T1000 (cell line): ENCODE measurements at regions not wholly inside any gene's neighbourhood (a gene's known extent, or its start where the extent isn't known, plus 50 kb on each side); places are given as distances from the start of the nearest gene placed in this dataset.
"Not testable (repeated sequence)": the region's sequence is repeated elsewhere in the genome, so short reads cannot be mapped to it uniquely, and the experiment has no call there.

ENCODE experiments used
- DNase-seq: peaks from one replicate; lab custom pipeline; 2025; ENCODE audit warnings: mixed read lengths; lab: John Stamatoyannopoulos, UW

GRCh38 chr1:80202118-80202517 lies 1195.6 kb upstream of the ADGRL4 start:
- DNase-seq: no peak

DNA sequence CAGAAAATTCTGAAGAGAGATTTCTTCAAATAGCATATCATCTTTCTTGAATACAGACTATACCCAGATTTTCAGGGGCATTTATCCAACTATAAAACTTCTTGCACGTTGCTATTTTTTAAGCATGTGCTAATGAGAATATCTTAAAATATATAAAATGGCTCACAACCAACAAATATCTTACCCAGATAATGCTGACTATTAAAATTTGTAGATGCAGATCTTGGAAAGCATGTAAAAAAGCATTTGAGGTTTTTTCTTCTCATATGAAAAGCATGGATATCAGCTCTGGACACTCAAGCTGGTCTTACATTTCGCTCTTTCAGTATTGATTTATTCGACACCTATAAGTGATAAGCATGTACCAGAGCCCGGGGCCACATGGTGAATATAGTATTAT lies 1187.7 kb upstream of the ADGRL4 start:
- no peak for DNase-seq

GRCh38 chr1:80181418-80181817 lies 1174.9 kb upstream of the ADGRL4 start:
- DNase-seq: no peak

DNA sequence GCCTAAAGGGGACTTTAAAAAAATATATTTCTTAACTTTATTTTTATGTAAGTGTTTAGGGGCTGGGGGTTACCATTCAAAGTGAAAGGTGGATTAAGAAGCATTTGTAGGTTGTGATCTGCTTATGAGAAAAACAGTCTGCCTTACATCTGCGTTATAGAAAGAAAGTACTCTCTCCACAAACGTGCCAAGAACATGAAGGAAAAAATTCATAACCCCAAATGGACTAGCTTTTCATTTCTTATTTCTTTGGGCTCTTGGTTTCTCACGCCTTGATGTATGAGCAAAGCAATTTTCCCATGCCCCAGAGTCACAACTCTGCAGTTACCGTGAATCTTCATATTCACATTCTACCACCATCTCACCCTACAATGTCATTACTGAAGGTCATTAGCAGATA lies 1165.1 kb upstream of the ADGRL4 start:
- no peak for DNase-seq

GRCh38 chr1:80170811-80171485 lies 1164.4 kb upstream of the ADGRL4 start:
- no peak for DNase-seq

- no peak for DNase-seq
Measured at GRCh38 chr1:80164150-80164549, 1157.6 kb upstream of the ADGRL4 start.

- DNase-seq: no peak
Measured at GRCh38 chr1:80163686-80164085, 1157.2 kb upstream of the ADGRL4 start.

DNA sequence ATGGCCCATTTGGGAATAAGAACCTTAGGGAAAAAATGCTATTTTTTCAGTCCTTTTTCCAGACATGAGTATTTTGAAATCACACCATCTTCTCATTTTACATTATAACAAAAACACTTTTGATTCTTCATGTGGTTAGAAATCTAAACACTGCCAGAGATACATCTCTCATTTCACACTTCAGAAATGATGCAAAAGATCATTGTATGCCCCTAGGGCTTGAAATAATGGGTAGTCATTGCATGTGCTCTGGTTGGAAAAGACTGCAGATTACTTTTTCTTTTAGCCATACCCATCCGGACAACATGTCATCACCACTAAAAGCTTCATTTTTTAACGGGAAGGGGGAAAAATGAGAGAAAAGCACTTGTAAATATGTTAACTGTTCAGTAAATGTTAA lies 1152.2 kb upstream of the ADGRL4 start:
- DNase-seq: no peak

DNA sequence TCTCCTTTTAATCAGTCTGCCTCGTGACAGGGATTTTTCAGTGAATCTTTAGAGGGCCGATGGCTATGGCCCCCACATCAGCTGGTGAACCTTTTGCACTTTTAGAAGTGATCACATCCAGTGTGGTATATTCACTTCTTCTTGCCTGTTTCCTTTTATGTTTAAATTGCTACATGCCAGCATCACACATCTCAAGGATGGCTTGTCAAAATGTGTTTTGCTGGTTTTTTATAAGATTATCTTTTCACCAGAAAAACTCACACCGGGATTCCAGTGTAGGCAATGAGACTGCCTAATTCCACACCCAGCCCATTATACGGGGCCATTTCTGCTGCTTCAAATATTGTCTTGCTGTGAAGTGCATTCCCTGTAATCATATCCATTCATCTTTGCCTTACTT lies 1151.7 kb upstream of the ADGRL4 start:
- no peak for DNase-seq

- DNase-seq: no peak
Measured at GRCh38 chr1:80155371-80155770, 1148.8 kb upstream of the ADGRL4 start.

DNA sequence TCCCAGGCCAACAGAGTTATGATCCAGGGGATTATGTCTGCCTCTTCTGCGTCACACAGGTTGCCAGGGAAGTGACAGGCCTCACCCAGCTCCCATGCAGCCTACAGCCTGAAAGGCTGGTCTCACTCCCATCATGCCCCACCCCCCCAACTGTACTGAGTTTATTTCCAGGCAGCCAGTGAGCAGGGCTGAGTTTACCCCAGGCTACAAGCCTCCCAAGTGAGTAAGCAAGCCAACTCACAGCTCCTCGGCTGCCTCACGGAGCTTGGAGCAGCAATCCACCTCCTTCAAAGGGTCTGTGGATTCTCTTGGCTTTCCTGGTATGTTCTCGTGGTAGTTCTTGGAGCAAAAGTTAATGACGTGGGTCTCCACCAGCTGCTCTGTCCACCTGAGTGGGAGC lies 1147.6 kb upstream of the ADGRL4 start:
- DNase-seq: peak; percentile 15

DNA sequence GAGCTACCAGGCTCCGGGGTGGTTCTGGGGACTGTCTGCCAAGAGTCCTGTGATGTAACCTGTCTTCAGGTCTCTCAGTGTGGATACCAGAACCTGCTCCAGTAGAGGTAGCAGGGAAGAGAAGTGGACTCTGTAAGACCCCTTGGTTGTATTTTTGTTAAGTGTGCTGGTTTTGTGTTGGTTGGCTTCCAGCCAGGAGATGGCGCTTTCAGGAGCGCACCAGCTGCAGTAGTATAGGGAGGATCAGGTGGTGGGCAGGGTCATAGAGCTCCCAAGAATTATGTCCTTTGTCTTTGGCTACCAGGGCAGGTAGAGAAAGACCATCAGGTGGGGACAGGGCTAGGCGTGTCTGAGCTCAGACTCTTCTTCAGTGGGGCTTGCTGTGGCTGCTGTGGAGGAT lies 1147.2 kb upstream of the ADGRL4 start:
- DNase-seq: no peak

GRCh38 chr1:80143361-80143760 lies 1136.8 kb upstream of the ADGRL4 start:
- DNase-seq: no peak

DNA sequence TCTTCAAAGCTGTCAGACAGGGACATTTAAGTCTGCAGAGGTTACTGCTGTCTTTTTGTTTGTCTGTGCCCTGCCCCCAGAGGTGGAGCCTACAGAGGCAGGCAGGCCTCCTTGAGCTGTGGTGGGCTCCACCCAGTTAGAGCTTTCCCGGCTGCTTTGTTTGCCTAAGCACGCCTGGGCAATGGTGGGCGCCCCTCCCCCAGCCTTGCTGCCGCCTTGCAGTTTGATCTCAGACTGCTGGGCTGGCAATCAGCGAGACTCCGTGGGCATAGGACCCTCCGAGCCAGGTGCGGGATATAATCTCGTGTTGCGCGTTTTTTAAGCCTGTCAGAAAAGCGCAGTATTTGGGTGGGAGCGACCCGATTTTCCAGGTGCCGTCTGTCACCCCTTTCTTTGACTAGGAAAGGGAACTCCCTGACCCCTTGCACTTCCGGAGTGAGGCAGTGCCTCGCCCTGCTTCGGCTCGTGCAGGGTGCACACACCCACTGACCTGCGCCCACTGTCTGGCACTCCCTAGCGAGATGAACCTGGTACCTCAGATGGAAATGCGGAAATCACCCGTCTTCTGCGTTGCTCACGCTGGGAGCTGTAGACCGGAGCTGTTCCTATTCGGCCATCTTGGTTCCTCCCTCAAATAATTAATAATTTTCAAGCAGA lies 1131.5 kb upstream of the ADGRL4 start:
- not testable (repeated sequence) for DNase-seq

- DNase-seq: no peak
Measured at GRCh38 chr1:80113168-80114038, 1106.9 kb upstream of the ADGRL4 start.

DNA sequence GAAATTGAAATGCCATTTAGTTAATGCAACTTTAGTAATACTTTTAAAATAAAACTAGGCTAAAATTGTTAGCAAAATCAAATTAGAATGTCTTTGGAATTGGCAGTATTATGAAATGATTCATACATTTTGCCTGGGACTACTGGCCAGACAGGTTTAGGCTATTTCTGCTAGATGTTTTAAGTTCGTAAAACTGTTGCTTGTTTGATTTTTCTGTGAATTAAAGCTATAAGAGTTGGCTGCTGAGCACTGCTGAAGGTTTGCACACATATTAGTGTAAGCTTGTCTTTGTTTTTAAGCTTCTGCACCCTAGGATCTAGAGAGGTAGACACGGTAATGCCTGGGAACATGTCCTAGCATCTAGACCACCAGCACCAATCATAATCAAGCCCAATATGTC lies 1094.6 kb upstream of the ADGRL4 start:
- DNase-seq: no peak

GRCh38 chr1:80099713-80100112 lies 1093.2 kb upstream of the ADGRL4 start:
- DNase-seq: no peak

DNA sequence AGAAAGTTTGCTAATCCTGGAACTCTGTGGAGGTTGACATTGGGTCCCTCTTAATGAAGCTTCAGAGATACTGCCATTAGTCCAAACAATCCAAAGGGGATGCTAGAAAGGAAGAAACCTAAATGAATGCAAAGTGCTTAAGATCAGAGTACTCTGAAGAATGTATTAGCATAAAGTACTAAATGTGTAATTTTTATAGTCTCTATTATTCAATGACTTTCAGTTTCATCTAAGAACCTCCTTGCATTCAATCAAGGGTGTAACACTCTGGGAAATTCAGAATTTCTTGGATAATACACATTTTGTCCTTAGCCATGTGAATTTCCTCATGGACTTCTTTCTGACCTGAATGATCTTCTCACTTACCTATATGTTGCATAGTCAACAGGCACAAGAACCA lies 1078.5 kb upstream of the ADGRL4 start:
- no peak for DNase-seq

GRCh38 chr1:80083892-80084291 lies 1077.4 kb upstream of the ADGRL4 start:
- DNase-seq: no peak

DNA sequence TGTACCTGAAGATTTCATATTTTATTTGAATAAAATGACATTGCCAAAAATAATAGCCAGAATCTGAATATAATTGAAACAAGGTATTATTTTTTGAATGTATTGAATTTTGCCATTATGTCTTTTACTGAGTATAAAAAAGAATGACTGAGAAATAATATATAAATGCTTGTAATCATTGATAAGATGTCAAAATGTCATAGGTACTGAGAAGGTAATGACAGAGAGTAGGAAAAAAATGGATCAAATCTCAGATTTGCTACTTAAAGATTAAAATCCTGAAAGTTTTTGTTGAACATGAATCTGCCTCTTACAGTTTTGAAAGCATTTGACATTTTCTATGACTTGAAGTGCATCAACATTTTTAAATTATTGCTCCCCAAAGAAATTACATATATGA lies 1069.9 kb upstream of the ADGRL4 start:
- no peak for DNase-seq

- DNase-seq: no peak
Measured at GRCh38 chr1:80075351-80075750, 1068.8 kb upstream of the ADGRL4 start.

DNA sequence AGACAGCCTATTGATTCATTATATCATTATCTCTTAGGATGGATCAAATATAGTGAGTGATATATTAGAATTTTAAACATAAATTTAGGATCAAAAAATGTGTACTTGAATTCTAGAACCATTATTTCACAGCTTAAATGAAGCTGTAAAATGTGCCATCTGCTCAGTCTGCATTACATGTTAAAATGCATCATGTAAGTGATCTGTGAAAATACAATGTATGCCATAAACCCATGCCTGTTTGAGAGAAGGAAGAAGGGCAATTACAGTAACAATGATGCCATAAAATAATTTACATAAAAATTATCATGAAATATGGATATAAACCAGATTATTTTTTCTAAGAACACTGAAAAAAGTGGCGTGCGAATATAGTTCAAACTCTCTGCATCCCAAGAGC lies 1066.0 kb upstream of the ADGRL4 start:
- DNase-seq: no peak

- no peak for DNase-seq
Measured at GRCh38 chr1:80066060-80066459, 1059.5 kb upstream of the ADGRL4 start.
